Astrocyte (in vitro differentiated cells and primary cell): ENCODE measurements at regions not wholly inside any gene's neighbourhood (a gene's known extent, or its start where the extent isn't known, plus 50 kb on each side); places are given as distances from the start of the nearest gene placed in this dataset.

Source experiments
- DNase-seq: peaks from one replicate; pipeline ENCODE4 v3.0.0-alpha.2; 2010; ENCODE audit warnings: low read depth
- FAIRE-seq: peaks from 2 replicates; lab custom pipeline; 2011; peaks lifted over from hg19 to GRCh38; lab: Jason Lieb, UNC
- H2AFZ ChIP-seq: 2 replicates; pipeline ENCODE4 v1.6.0; 2012; ENCODE audit warnings: low read depth, low read length, inconsistent platforms
- H3K27ac ChIP-seq: 2 replicates; pipeline ENCODE4 v1.5.1; 2011; ENCODE audit warnings: low read depth, low read length, inconsistent platforms
- H3K27me3 ChIP-seq: 2 replicates; pipeline ENCODE4 v1.6.0; 2011; ENCODE audit warnings: low read length, inconsistent platforms; ENCODE audit not compliant: insufficient read depth
- H3K36me3 ChIP-seq: 2 replicates; pipeline ENCODE4 v1.5.1; 2011; ENCODE audit warnings: low read length, inconsistent platforms; ENCODE audit not compliant: insufficient read depth
- H3K4me1 ChIP-seq: 2 replicates; pipeline ENCODE4 v1.5.1; 2011; ENCODE audit warnings: low read length, inconsistent platforms; ENCODE audit not compliant: insufficient read depth
- H3K4me2 ChIP-seq: 2 replicates; pipeline ENCODE4 v1.6.0; 2012; ENCODE audit warnings: low read length, inconsistent platforms
- H3K4me3 ChIP-seq: 2 replicates; pipeline ENCODE4 v1.5.1; 2011; ENCODE audit warnings: low read depth, mild to moderate bottlenecking, low read length, inconsistent platforms; ENCODE audit not compliant: insufficient read depth
- H3K79me2 ChIP-seq: 2 replicates; pipeline ENCODE4 v1.6.0; 2012; ENCODE audit warnings: mild to moderate bottlenecking, low read length, inconsistent platforms; ENCODE audit not compliant: insufficient read depth
- H3K9ac ChIP-seq: 2 replicates; pipeline ENCODE4 v1.6.0; 2012; ENCODE audit warnings: mild to moderate bottlenecking, low read length, inconsistent platforms
- H3K9me3 ChIP-seq: 2 replicates; pipeline ENCODE4 v1.5.1; 2012; ENCODE audit warnings: low read depth, mild to moderate bottlenecking, low read length, inconsistent platforms; ENCODE audit not compliant: insufficient read depth
- H4K20me1 ChIP-seq: 2 replicates; pipeline ENCODE4 v1.6.0; 2012; ENCODE audit warnings: low read length, inconsistent platforms; ENCODE audit not compliant: insufficient read depth
- H3K27ac Mint-ChIP-seq: one replicate; pipeline ENCODE4 v1.8.0; 2021; ENCODE audit warnings: mild to moderate bottlenecking, mixed read lengths; ENCODE audit not compliant: unreplicated experiment
- H3K27me3 Mint-ChIP-seq: one replicate; pipeline ENCODE4 v1.8.0; 2021; ENCODE audit warnings: low read depth, mixed read lengths; ENCODE audit not compliant: unreplicated experiment
- H3K36me3 Mint-ChIP-seq: one replicate; pipeline ENCODE4 v1.8.0; 2021; ENCODE audit warnings: low read depth, mixed read lengths; ENCODE audit not compliant: unreplicated experiment
- H3K4me1 Mint-ChIP-seq: one replicate; pipeline ENCODE4 v1.8.0; 2021; ENCODE audit warnings: low read depth, mixed read lengths; ENCODE audit not compliant: unreplicated experiment
- H3K4me3 Mint-ChIP-seq: one replicate; pipeline ENCODE4 v1.8.0; 2021; ENCODE audit warnings: mild to moderate bottlenecking, moderate library complexity, mixed read lengths; ENCODE audit not compliant: unreplicated experiment
- H3K9me3 Mint-ChIP-seq: one replicate; pipeline ENCODE4 v1.8.0; 2021; ENCODE audit warnings: mild to moderate bottlenecking, mixed read lengths; ENCODE audit not compliant: unreplicated experiment
- CTCF ChIP-seq: IDR thresholded peaks from 2 replicates; pipeline ENCODE4 v1.5.1; 2011; ENCODE audit warnings: low read depth, mild to moderate bottlenecking, inconsistent platforms, low read length, moderate library complexity; ENCODE audit not compliant: insufficient read depth
- EZH2 ChIP-seq: IDR thresholded peaks from 2 replicates; pipeline ENCODE4 v1.6.1; 2012; ENCODE audit warnings: mild to moderate bottlenecking, low read length, inconsistent platforms; ENCODE audit not compliant: insufficient read depth

DNA sequence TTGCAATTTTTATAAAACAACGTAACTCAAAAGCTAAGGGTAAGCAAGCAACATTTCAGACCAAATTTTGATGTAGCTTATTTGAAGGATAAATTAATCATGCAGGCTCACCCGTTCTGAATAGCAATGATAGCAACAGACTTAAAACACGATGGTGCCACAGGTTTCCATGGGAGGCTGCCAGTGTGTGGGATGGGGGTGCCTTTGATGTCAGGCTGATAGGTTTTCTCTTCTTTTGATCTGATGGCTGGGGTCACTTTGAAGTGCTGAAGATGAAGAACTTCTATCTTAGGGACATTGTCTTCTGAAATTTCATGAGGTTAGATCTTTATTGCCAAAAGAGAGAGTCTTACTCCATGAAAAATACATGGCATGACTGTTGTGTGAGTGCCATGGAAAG, 206.8 kb downstream of the LPIN1 start:
- no peaks in the 10 kb centered on the region for H3K4me1 Mint-ChIP-seq
- no peaks in the 10 kb centered on the region for H3K36me3 Mint-ChIP-seq

DNA sequence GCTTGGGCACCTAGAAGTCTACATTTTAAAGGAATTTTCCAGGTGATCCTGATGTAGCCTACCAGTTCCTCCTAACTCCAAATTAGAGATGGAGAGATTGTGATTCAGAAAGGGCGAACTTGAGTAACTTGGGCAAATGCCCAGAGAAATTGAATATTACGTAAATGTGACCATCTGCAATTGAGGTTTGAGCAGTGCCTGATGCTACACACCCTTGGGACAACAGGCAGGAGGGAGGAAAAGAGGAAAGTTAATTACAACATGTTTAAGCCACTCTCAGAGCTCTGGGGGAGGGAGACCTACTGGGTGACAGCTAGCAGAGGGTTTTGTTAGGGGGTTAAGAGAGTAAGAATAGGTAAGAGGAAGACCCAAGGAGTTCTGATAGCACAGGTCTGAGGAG, 208.9 kb downstream of the LPIN1 start:
- Mint-ChIP-seq H3K27ac (no peak overlapping the region), H3K4me1 (no peaks in the 10 kb centered on the region), H3K36me3 (no peaks in the 10 kb centered on the region), H3K4me3 (no peak overlapping the region), H3K27me3 (peaks cover 25% of the 10 kb centered on the region), H3K9me3 (peaks cover 2% of the 10 kb centered on the region)
- H3K27me3 ChIP-seq: peaks cover 3% of the 10 kb centered on the region
- DNase-seq: no peak
- no peak overlapping the region for H3K27ac ChIP-seq
- no peak overlapping the region for H3K4me2 ChIP-seq
- H3K4me3 ChIP-seq: no peak overlapping the region
- TF ChIP-seq CTCF (no peak), EZH2 (no peak)
- H2AFZ ChIP-seq: no peak overlapping the region
- no peak for FAIRE-seq
- H3K4me1 ChIP-seq: no peaks in the 10 kb centered on the region
- no peaks in the 10 kb centered on the region for H4K20me1 ChIP-seq
- H3K36me3 ChIP-seq: no peaks in the 10 kb centered on the region
- no peaks in the 10 kb centered on the region for H3K9me3 ChIP-seq
- H3K79me2 ChIP-seq: no peaks in the 10 kb centered on the region
- H3K9ac ChIP-seq: no peak overlapping the region

More for the DNA sequence above, 206.8 kb downstream of the LPIN1 start:
- H3K27me3 Mint-ChIP-seq: peaks cover 25% of the 10 kb centered on the region
- Histone ChIP-seq H3K4me1 (no peaks in the 10 kb centered on the region), H3K36me3 (no peaks in the 10 kb centered on the region), H3K79me2 (no peaks in the 10 kb centered on the region), H3K9me3 (no peaks in the 10 kb centered on the region), H3K4me3 (no peak overlapping the region), H3K27me3 (peaks cover 3% of the 10 kb centered on the region), H4K20me1 (no peaks in the 10 kb centered on the region), H3K27ac (no peak overlapping the region), H3K9ac (no peak overlapping the region), H3K4me2 (no peak overlapping the region), H2AFZ (no peak overlapping the region)
- FAIRE-seq (no peak), DNase-seq (no peak)
- H3K4me3 Mint-ChIP-seq: no peak overlapping the region
- no peaks in the 10 kb centered on the region for H3K9me3 Mint-ChIP-seq
- no peak overlapping the region for H3K27ac Mint-ChIP-seq
- TF ChIP-seq EZH2 (no peak), CTCF (no peak)

DNA sequence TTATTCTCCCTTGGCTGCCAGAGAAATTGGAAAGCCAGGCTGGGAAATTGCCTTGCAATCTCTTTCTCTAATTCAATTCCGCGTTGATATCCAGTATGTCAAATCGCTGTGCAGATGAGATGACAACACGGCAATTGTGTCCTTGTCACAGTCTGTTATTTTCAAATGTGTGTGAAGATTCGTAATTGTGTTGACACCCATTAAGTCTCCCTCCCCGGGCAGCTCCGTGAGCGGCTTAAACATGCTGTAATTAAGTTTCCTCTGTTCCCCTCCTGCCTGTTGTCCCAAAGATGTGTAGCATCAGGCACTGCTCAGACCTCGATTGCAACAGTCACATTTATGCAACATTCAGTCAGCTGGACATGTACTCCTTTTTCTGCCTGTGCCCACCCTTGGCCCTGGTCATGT, 209.5 kb downstream of the LPIN1 start:
- no peak overlapping the region for H3K27ac Mint-ChIP-seq

More for the DNA sequence above, 209.5 kb downstream of the LPIN1 start:
- Histone ChIP-seq H3K36me3 (no peaks in the 10 kb centered on the region), H3K9ac (no peak overlapping the region), H3K27me3 (peaks cover 3% of the 10 kb centered on the region), H3K9me3 (no peaks in the 10 kb centered on the region), H3K4me1 (no peaks in the 10 kb centered on the region), H3K4me3 (no peak overlapping the region), H2AFZ (no peak overlapping the region), H3K27ac (no peak overlapping the region), H3K79me2 (no peaks in the 10 kb centered on the region), H4K20me1 (no peaks in the 10 kb centered on the region), H3K4me2 (no peak overlapping the region)
- Mint-ChIP-seq H3K36me3 (no peaks in the 10 kb centered on the region), H3K4me3 (no peak overlapping the region), H3K9me3 (peaks cover 2% of the 10 kb centered on the region), H3K27me3 (peaks cover 25% of the 10 kb centered on the region), H3K4me1 (no peaks in the 10 kb centered on the region)
- TF ChIP-seq CTCF (no peak), EZH2 (no peak)
- DNase-seq (no peak), FAIRE-seq (no peak)
